ENCODE measurements at regions not wholly inside any gene's neighbourhood (a gene's known extent, or its start where the extent isn't known, plus 50 kb on each side); places are given as distances from the start of the nearest gene placed in this dataset.

- TF ChIP-seq POLR2A (IDR thresholded peaks at IDR 0.05; ENCODE audit: low read length) (no peak), GATA1 (IDR thresholded peaks at IDR 0.05; ENCODE audit: low read depth, low read length) (no peak)
Measured at GRCh38 chr4:112063260-112063659, 82.0 kb upstream of the FAM241A start.
